A204.1 (cell line): ENCODE measurements at regions not wholly inside any gene's neighbourhood (a gene's known extent, or its start where the extent isn't known, plus 50 kb on each side); places are given as distances from the start of the nearest gene placed in this dataset.

Experiments used
- FAIRE-seq: peaks from 2 replicates; lab custom pipeline; 2012; peaks lifted over from hg19 to GRCh38; lab: Jason Lieb, UNC

DNA sequence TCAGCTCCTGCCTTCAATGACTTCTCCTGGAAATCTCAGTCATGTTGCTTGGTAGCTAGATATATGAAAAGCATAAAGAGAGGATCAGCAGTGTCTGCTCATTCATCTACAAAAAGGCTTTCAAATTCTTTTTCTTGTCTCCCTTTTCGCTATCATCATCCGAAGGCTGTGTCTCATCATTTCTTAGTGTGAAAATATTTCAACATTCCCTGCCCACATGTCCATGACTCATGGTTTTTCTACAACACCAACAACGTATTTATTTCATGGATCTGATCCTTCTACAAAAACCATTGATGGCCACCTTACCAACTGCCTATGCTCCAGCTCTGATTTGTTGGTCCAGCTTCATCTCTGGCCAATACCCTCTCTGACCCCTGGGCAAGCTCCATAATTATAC is 472.5 kb upstream of the GHITM start:
- FAIRE-seq = no peak

DNA sequence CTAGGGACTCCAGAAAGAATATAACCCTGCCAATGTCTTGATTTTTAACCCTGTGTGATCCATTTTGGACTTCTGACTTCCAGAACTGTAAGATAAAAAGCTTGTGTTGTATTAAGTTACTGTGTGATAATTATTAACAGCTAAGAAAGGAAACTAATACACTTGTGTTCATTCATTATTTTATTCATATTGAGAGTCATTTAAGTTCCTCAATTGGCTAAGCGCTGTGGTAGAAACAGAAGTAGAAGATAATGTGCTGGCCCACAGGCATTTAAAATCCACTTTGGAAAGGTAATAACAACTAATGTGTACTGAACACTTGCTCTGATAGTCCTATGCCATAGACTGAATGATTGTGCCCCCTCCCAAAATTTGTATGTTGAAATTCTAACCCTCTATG is 471.7 kb upstream of the GHITM start:
- FAIRE-seq = no peak

DNA sequence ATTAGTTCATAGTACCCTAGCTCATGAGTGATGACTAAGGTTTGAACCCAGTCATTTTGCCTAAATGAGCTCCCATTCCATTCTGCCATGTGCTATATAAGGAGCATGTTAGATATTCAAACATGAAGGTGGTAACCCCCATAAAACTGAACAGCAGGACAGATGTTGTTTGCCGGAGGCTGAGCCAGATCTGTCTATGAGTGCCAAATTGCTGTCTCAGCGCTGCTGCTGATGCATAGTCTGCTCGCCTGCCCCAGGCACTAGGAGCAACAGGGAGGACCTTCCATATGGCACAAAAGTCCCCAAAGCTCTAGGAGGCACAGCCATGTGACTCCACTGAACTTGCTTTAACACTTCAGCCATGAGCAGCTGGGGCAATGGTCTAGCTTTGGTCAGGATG is 466.0 kb upstream of the GHITM start:
- no peak for FAIRE-seq

DNA sequence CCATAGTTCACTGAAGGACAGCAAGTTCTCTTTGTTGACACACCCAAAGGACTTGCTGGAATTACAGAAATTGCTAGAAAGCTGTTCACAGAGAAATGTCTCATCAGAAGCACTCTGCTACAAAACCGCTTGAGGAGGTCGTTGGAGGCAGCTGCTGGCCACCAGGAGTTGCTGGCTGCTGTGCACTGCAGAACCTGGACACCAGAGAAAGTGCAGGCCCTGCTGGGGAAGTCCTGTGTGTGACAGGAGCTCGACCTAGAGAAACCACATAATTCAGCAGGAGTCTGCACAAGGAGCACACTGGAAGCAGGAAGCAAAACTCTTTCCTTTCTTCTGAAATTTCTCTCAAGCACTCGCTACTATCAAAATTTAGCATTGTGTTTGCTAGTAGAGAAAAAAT is 461.5 kb upstream of the GHITM start:
- no peak for FAIRE-seq

DNA sequence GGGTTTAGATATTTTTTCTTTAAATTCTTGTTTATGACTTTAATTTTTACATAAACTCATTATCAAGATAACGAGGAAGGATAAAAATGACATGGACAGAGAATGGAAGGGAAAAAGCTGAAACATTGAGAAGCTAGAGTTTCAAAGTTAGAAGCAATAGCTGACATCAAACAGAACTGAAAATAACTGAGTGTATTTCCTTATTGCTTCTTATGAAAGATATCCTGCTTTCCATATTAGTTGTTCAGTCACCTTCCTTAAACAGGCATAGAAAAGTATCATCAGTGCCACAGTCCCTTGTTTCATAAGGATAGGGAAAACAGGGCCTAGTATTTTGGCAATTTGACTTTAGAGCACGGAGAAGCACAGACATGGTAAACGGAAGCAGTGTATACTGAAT is 460.5 kb upstream of the GHITM start:
- FAIRE-seq = no peak

DNA sequence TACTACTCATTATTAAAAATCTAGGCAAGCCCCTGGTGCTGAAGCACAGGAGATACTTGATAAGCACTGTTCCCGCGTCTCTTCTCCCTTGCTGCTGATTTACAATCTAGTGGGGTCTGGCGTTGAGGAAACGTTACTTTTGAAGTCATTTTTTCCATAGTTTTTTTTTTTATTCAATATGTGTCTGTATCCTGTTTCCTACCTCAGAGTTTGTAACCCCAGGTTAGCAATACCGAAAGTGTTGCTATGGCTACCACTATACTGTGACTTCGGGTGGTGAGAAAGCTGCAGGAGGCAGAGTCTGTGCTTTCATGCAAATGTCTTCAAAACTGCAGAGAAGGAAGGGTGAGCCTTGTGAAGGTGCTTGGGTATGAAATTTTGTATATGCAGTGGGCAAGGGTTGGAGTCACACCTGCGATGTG is 458.8 kb upstream of the GHITM start:
- FAIRE-seq = no peak

DNA sequence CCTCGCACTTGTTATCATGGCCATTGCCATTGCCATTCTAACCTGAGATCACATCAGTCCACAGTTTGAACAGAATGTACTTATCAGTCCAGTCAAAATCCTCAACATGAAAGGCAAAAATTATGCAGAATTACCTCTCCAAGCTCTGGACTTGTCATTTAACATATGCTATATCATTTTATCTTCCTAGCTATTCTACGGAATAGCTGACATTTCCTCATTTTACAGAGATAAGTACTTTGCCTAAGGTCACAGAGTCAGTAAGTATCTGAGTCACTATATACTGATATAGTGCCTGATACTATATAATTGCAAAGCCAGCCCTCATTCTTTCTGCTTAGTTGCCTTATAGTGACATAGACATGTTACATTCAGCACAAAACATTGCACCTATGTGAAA is 456.9 kb upstream of the GHITM start:
- no peak for FAIRE-seq

DNA sequence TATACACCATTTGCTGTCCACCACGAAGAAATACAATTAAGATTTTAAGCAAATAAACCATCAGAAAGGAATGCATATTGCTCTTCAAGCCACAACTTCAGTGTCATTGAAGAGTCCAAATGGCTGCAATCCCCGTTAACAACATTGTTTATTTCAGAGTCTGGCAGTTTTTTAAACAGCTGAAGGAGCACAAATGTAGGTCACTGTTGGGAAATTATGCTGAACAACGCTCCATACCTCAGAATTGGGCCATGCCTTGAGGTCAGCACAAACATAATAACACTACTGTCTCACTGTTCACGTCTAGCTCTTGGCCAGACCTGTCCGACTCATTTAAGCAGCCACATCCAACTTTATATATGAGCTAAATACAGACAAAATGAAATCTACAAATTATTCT is 453.9 kb upstream of the GHITM start:
- no peak for FAIRE-seq

DNA sequence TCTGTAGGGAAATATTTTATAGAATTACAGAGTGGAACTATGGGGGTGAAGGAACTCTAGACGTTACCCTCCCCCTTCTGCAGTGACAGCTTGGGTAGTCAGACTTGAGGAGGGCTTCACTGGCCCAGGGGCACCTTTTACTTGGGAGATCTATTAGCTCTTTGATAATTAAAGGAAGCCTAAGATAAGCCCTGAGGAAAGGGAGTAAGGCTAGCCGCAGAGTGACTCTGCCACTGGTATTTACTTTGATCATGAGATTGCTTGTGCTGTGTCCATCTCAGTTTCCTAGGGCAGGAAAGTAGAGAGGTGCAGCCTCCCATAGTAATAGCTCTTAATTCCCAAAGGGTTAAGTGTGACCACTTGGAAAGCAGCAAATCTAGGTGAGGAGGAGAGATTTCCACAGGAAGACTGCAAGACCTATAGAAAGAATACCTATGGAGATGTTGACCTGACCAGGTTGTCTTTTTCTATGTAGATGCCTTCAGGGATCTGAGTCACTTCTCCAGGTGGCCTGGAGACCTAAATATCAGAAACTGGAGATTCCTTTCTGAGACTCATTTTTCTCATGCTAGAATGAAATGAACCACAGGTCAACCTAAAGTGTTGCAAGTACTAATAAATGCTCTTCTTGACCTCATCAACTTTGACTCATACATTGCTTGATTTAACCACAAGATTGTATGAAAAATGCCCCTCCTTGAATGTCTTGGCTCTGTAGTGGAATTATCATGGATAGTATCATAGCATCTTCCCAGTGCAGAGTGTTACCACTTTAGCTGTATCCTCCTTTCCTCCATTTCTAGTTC is 447.3 kb upstream of the GHITM start:
- no peak for FAIRE-seq

DNA sequence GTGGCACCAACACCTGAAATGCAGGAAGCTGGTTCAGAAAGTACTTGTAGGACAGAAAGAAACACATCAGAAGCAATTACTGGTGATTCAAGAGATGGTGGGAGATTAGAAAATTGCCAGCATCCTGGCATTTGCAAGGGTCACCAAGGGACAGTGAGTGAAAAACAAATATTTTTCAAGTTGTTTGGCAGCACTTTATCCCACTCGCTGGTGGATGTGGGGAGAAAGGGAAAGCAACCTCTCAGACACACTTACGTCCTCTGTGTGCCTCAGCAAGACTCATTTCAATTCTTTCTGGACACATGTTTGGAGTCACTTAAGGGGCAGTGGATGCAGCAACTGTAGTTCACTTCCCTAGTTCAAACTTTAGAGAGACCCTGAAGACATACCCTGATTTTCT is 440.4 kb upstream of the GHITM start:
- FAIRE-seq = no peak

DNA sequence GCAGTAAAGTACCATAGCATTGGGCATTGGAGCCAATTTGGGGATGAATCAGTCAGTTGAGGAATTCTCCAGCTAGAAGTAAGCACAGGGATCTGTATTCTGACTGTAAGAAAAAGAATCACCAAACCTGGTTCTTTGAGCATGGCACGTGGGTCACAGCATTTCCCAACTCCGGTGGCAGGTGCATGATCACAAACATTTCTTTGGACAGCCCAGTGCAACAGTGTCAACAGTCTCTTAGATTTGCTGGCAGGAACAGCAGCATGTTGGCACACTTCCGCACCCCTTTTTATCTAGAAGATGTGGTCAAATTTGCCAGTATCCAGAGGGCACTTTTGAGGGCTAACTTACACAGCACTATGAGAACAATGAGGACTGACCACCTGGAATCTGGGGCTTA is 437.5 kb upstream of the GHITM start:
- FAIRE-seq = no peak

DNA sequence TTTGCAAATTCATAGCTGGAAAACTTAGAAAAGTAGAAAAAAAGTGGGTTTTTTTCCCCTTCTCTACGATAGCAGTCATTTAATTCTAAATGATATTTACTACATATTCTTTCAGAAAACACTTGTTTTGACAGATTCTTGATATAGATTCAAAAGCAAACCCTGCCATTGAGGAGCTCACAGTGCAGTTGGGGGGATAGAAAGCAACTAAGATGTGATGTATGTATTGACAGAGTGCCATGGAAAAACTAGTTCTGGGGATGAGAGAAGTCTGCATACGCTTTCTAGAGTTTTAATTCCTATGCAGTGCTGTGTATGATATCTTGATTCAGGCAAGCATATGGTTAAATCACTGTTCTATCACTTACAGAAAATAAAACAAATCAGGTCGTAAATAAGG is 436.6 kb upstream of the GHITM start:
- FAIRE-seq = no peak

DNA sequence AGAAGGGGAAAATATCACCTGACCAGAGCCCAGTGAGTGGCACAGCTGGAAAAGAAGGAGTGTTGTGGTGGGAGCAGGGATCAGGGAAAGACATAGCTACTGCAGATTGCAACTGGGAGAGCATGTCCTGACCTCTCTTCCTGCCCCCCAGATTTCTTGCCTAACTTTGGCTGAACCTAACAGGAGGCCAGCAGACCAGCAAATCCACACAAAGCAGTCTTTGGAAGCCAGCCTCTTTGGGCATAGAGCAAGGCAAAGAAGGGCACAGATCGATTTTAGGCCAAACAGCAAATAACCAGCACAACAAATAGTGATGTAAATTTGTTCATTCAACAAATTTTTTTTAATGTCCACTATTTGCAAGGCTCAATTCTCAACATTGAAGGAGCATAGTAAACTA is 433.2 kb upstream of the GHITM start:
- no peak for FAIRE-seq

DNA sequence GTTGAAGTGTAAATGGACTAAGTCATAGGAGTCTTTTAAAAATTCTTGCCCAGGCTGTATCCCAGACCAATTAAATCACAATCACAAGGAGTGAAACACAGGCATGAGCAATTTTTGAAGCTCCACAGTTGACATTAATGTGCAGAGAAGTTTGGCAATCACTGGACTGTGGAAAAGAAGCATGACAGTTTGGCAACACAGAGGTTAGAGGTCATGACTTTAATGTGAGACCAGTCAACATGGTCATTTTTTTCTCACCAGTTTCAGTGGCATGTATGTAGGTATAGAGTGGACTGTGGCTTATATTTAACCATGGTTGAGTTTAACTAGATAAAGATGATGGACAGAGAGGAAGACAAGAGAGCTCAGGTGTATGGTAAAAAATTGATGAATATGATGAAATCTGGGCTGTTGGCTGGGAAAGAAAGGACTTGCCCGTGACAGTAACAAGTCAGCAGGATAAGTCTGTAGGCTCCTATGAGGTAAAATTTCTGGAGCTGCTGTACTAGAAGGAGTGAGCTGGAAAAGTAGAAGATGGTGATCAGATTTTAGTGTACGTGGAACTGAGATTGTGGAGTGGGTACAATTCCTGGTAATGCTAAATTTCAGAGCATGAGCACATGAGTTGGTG is 432.2 kb upstream of the GHITM start:
- no peak for FAIRE-seq

DNA sequence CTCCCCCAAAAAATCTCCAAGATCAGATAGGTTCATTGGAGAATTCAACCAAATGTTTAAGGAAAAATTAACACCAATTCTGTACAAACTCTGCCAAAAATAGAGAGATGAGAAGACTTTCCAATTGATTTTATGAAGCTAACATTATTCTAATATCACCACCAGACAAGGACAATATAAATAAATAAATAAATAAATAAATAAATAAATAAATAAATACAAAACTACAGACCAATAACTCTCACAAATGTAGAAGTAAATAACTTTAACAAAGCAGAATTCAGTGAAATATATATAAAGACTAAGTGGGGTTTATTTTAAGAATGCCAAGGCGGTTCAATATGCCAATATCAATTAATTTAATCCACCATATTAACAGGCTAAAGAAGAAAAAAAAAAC is 425.9 kb upstream of the GHITM start:
- FAIRE-seq = no peak

DNA sequence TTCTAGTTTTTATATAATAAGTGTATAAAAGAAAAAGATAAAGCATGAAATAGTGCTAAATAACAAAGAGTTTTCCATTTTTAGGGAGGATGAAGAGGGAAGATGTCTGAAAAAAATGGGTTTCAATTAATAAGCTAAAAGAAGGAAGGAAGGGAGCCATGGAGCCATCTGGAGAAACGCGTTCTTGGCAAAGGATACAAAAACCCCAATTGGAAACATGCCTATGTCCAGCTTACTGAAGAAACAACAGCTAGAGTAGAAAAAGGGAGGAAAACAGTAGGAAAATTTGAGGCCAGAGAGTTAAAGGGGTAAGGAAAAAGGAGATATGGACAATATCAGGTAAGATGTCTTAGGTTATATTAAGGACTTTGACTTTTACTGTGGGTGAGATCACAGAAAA is 416.2 kb upstream of the GHITM start:
- no peak for FAIRE-seq

DNA sequence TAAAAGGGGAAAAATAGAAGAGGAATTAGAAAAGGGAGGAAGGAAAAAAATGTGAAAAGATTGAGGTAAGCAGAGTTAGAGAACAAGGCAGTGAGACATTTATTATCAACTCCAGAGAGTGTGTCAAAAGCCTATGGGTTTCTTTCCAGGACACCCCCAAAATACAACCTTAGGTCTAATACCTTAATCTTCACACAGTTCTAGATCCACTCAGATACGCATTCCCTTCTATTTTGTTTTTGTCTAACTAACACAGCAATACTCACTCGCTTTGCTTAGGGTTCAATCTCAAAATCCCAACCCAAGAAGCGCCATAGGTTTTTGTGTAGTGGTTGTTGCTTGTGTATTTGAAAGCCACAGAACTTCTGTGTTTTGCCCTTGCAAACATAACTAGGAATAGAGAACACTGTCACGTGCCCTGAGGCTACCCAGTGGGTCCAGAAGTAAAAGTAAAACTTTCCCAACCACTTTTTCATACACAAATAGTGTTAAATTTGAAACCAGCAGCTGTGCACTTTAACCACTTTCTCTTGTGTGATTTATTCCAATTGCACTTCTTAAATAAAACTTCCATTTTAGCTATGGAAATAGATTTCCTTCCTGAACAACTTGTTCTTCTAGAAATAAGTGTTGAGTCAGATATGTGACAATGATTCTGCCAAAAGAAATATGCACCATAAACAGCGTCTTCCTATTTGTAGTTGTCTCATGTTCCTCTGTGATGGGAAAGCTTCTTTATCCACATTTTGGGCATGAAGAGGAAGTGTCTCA is 414.7 kb upstream of the GHITM start:
- no peak for FAIRE-seq

DNA sequence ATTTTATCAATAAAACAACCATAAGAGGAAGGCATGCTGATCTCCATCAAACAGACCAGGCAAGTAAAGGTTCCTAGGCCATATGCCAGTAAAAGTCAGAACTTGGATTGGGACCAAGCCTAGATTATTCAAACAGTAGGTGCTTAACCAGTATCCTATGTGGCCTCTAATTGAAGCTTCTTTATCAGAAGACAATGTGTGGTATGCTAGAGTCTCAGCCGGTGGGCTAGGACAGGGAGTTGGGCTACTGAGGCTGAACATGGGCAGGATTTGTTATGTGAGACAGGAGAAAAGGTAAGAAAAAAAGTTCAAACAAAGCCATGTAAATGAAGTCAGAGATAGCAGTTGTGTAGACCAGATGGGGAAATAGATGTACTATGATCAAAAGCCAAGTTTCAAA is 413.7 kb upstream of the GHITM start:
- no peak for FAIRE-seq

DNA sequence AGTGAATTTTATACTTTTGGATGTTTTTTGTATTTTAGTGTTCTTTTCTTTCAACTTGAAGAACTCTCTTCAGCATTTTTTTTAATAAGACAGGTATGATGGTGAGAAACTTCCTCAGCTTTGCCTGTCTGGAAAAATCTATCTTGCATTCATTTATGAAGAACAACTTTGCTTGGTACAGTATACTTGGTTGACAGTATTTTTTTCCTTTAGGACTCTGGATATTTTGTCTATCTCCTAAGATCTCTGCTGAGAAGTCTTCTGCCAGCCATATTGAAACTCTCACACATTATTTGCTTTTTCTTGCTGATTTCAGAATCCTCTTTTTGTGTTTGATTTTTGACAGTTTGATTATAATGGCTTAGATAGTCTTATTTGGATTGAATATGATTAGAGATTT is 405.0 kb upstream of the GHITM start:
- no peak for FAIRE-seq

DNA sequence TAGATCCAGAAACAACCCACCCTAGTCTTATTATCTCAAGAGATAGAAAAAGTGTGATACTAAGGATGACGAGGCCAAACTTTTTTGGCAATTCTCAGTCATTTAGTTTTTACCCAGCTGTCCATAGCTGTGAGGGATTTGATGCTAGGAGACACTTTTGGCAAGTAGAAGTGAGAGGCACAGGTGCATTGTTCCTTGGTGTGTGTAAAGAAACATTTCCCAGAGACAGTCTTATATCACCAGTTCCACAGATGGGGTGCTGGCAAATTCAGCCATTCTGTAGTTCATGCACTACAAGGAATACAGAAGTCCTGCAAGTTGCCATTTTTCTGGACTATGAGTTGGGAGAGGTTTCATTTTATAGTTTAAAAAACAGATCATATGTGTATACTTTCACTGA is 403.3 kb upstream of the GHITM start:
- no peak for FAIRE-seq

DNA sequence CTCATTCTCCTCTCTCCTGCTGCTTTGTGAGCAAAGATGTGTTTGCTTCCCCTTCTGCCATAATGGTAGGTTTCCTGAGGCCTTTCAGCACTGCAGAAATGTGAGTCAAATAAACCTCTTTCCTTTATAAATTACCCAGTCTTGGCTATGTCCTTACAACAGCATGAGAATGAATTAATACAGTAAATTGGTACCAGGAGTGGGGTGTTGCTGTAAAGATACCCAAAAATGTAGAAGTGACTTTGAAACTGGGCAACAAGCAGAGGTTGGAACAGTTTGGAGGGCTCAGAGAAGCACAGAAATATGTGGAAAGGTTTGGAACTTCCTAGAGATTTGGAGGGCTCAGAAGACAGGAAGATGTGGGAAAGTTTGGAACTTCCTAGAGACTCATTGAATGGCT is 388.7 kb upstream of the GHITM start:
- FAIRE-seq = no peak

DNA sequence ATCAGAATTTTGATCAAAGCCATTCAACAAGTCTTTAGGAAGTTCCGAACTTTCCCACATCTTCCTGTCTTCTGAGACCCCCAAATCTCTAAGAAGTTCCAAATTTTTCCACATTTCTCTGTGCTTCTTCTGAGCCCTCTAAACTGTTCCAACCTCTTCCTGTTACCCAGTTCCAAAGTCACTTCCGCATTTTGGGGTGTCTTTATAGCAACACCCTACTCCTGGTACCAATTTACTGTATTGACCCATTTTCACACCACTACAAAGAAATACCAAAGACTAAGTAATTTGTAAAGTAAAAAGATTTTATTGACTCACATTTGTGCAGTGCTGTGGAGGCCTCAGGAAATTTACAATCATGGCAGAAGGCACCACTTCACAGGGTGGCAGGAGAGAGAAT is 385.8 kb upstream of the GHITM start:
- no peak for FAIRE-seq

DNA sequence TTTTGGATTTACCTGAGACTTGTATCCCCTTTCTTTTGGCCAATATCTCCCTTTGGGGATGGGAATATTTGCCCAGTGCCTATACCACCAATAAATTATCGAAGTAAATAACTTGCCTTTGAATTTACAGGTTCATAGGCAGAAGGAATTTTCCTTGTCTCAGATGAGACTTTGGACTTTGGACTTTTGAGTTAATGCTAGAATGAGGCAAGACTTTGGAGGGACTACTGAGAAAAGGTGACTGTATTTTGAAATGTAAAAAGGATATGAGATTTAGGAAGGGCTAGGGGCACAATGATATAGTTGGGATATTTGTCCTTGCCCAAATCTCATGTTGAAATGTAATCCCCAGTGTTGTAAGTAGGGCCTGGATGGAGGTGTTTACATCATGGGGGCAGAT is 384.5 kb upstream of the GHITM start:
- no peak for FAIRE-seq

DNA sequence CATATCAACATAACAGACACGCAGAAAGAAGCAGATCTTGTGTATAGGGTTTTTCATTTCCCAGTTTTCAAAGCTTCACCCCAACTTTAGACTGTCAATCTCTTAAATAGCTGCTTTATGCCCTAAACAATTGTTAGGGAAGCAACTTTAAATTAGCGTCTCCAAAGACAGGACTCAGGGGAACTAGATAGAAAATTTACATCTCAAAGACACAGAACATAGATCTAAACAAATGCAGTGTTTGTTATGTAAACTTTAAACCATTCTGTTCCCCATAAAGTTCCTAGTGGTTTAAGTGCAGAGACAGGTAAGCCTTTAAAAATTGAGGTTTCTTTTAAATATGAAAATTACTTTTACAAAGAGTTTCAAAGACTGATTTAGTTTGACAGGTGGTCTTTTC is 379.2 kb upstream of the GHITM start:
- FAIRE-seq = no peak
